Occipital lobe (tissue), 1 donor: ENCODE measurements at regions not wholly inside any gene's neighbourhood (a gene's known extent, or its start where the extent isn't known, plus 50 kb on each side); places are given as distances from the start of the nearest gene placed in this dataset.
"Not testable (repeated sequence)": the region's sequence is repeated elsewhere in the genome, so short reads cannot be mapped to it uniquely, and the experiment has no call there.

ENCODE experiments used
- DNase-seq: peaks from one replicate; lab custom pipeline; 2025; lab: John Stamatoyannopoulos, UW

- no peak for DNase-seq
These were observed 219.6 kb upstream of the THUMPD2 start for GRCh38 chr2:39998617-39999016.

DNA sequence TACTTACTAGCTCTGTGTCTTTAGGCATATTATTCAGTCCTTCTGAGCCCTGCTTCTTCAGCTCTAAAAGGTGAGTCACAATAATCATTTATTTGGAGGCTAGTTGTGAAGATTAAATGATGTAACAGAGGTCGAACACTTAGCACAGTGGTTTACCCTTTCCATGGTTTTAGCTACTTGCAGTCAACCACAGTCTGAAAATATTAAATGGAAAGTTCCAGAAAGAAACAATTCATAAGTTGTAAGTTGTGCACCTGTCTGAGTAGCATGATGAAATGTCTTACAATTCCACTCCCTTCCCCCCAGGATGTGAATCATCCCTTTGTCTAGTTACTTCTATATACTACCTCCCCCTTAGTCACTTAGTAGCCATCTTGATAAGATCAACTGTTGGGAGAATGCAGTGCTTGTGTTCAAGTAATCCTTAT is 217.6 kb upstream of the THUMPD2 start:
- no peak for DNase-seq

- DNase-seq, result no peak
These were observed 216.1 kb upstream of the THUMPD2 start for GRCh38 chr2:39995005-39995737.

GRCh38 chr2:39994151-39994550 is 215.1 kb upstream of the THUMPD2 start:
- no peak for DNase-seq

- no peak for DNase-seq
These were observed 212.2 kb upstream of the THUMPD2 start for GRCh38 chr2:39991298-39991697.

GRCh38 chr2:39990335-39990900 is 211.4 kb upstream of the THUMPD2 start:
- no peak for DNase-seq

DNA sequence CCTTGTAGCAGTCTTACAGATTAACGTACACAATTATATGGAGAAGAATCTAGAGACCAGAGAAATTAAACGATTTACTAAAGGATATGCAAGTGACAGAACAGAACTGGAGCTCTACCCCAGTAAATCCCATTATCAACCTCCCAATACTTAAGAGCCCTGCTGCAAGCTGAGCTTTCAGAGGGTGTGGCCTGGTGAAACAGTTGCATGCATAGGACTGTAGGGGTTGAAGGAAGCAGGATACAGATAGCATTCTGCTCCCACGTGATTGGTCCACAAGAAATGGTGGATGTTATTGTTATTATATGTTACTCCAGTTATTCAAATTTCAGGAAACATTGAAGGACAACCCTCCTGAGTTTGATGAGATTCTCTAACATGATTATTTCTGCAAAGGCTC is 210.8 kb upstream of the THUMPD2 start:
- no peak for DNase-seq

GRCh38 chr2:39981883-39982311 is 202.8 kb upstream of the THUMPD2 start:
- no peak for DNase-seq

DNA sequence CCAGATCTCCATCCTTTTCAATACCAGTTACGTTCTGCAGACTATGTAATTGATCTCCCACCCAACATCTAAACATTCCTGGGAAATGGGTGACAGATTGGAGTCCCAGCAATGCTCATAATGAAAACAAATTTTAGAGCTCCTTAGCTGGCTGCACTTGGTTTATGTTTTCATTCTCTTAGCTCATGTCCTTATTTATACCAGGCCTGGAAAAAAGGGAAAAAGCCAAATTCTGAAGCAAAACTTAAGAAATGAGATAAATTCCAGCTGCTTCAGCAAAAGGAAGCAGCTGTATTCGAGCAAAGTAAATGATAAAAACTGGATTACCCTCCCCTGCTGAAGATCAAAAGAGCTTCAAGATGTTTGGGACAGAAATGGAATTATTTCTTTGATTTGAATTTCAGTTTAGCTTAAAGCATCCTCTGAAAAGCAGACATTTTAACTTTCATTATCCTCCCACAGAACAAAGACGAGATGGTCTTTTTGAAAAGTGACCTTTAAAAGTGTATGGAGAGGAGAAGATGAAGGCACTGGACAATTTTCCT is 196.5 kb upstream of the THUMPD2 start:
- no peak for DNase-seq

GRCh38 chr2:39968037-39968436 is 189.0 kb upstream of the THUMPD2 start:
- DNase-seq, result no peak

DNA sequence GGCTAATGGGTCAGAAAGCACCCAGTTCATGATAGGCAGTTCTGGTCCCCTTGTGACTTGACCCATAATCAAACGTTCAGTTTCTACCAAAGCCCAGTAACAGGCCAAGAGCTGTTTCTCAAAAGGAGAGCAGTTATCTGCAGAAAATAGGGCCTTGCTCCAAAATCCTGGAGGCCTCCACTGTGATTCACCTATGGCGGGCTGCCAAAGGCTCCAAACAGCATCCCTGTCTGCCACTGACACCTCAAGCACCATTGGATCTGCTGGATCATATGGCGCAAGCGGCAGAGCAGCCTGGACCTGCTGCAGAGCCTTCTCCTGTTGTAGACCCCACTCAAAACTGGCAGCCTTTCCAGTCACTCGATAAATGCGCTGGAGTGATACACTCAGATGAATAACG is 181.6 kb upstream of the THUMPD2 start:
- DNase-seq, result not testable (repeated sequence)

DNA sequence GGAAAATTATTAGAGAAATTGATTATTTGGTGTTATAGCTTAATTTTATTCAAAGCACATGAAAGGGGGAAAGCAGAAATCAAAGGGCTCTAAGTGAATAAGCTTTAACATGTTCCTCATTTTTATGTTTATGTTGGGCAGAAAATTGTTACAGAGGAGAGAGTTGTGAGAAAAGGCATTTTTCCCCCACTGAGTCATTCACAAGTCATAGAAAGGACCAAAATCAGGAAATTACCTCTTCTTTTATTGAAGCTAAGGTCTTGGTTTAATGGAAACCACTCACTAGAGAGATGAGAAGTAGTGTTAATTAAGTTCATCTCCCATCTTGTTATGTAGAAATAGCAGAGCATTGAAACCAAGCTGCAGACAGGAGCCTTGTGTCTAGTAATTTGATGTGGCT is 175.3 kb upstream of the THUMPD2 start:
- no peak for DNase-seq

GRCh38 chr2:39949131-39949530 is 170.1 kb upstream of the THUMPD2 start:
- no peak for DNase-seq

DNA sequence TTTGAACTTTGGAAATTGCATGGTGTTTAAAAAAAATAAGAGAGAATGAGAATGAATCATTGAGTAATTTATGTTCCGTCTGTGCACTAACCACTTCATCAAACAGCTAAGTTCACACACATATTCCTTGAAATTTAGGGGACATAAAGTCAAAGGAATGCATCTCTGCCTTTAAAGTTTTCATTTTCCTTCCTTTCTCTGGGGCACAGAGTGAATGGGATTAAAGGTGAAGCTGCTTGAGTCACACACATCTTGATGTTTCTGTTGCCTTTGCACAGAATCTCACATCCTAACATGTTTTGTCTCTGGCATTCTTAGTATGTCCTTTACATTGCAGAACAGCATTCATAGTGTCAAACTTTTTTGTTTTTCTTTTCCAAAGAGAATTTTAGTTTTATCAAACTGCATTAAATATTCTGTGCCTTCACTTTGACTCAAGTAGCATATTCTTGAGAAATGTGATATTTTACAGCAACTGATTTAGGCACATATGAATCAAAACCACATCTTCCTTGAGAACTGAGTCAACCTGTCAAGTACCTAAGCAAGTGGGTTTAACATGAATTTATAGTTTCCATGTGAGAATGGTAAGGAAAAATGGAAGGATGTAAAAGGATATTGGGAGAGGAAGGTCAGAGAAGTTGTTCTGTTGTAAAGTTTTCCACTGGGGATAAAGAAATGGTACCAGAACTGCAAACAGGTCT is 169.1 kb upstream of the THUMPD2 start:
- DNase-seq, result no peak

DNA sequence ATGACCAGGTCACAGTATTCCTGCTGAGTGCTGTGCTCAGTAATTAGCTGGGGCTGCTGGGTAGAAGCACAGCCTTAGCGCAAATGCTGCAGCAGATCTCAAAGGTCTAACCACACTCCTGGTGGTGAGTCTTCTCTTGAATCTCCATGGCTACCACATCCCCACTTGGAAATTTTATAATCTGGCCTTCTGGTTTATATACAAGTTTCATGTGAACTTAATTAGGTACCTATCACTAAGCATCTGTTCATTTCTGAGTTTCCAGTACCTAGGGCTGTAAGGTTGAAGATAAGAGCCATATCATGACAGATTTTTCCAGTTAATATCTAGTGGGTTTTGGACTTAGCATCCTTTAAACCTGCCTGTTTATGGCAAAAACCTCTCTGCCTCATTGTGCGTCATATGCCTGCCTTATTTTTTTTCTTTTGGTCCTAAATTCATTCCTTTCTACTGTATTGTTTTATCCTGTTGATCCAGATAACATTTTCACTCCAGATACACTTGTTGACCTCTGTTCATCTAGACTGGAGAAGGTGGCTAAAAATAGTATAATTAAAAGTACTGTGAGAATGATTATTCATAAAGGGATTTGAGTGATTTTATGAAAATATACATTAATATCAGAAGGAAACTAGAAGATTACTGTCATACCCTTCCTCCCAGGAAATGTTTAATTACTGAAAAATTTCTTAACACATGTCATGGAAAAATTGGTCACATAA is 168.4 kb upstream of the THUMPD2 start:
- no peak for DNase-seq

DNA sequence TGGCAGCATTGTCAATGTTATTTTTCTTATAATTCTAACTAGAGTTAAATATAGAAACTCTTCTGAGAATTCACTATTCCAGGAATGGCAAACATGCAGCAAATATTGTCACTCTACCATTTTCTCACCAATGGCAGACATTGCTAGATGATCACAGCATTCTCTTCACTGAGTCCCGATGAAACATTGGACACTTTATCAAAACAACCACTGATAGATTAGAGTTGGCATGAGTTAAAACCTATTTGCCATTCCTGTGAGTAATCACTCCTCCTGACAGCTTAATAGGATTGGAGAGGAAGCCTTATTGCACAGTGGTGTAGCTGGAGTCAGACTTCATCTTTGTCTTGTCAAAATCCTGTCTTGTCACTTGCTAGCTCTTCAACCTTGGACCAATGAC is 163.9 kb upstream of the THUMPD2 start:
- no peak for DNase-seq

- DNase-seq, result no peak
These were observed 159.2 kb upstream of the THUMPD2 start for GRCh38 chr2:39938035-39938835.

DNA sequence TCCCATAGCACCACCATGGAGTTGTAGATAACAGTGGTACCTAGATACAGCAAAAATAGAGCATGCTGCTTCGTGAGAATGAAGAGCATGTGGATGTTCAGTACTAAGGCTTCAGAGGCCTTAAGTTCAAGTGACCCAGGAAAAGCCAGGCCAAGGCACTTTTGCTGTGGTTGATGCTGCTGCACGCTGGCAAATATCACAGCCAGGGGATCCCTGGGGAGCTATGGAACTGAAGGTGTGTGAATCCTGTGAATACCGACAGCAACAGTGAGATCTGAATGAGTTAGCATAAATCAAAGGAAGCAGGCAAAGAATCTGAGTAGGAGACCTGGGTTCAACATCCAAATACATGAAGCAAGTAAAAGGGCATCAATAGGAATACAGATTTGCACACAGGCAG is 158.6 kb upstream of the THUMPD2 start:
- DNase-seq, result no peak

GRCh38 chr2:39934851-39935250 is 155.8 kb upstream of the THUMPD2 start:
- no peak for DNase-seq

DNA sequence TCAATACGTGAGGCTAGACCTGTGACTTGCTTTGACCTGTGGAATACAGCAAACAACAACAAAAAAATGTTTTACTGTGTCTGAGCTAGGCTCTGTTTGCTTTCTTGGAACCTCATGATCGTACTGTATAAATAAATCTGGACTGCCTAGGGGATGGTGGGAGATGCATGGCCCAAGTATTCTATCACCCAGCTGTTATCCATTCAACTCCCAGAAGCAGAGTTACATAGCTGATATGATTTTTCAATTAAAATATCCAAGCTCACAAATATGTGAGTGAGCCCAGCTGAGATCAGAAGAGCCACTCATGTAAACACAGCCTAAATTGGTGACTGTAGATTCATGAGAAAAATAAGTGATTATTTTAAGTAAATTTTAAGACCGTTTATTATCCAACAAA is 154.1 kb upstream of the THUMPD2 start:
- no peak for DNase-seq

GRCh38 chr2:39932198-39932597 is 153.1 kb upstream of the THUMPD2 start:
- no peak for DNase-seq
